ENCODE measurements at regions not wholly inside any gene's neighbourhood (a gene's known extent, or its start where the extent isn't known, plus 50 kb on each side); places are given as distances from the start of the nearest gene placed in this dataset.

GRCh38 chr4:159515314-159516025, 412.6 kb downstream of the RAPGEF2 start:
- Histone ChIP-seq H3K9ac (ENCODE audit: insufficient read depth in 1 of 2, low read length in 2 of 2) (no peak overlapping the region), H3K27ac (ENCODE audit: low read depth in 1 of 2, low read length in 1 of 2) (no peak overlapping the region), H3K4me3 (no peak overlapping the region), H3K27me3 (ENCODE audit: control insufficient read depth in 3 of 3, insufficient read depth in 3 of 3, low read length in 2 of 3) (no peaks in the 10 kb centered on the region), H3K36me3 (ENCODE audit: control insufficient read depth in 4 of 4, insufficient read depth in 4 of 4, low read length in 4 of 4) (no peaks in the 10 kb centered on the region), H3K9me3 (ENCODE audit: control insufficient read depth in 4 of 4, insufficient read depth in 3 of 4, low read length in 3 of 4) (no peaks in the 10 kb centered on the region), H3K4me1 (ENCODE audit: control insufficient read depth in 5 of 5, insufficient read depth in 5 of 5, low read length in 5 of 5) (no peaks in the 10 kb centered on the region)
- DNase-seq (no peak), ATAC-seq (ENCODE audit: insufficient read depth, low FRiP score) (no peak)
- no peak for TF ChIP-seq CTCF (IDR thresholded peaks at IDR 0.05; ENCODE audit: control extremely low read depth, extremely low read depth)
- WGBS, 2 donors, result 88 to 91% methylated on average over 2 of the region's 2 CpGs

DNA sequence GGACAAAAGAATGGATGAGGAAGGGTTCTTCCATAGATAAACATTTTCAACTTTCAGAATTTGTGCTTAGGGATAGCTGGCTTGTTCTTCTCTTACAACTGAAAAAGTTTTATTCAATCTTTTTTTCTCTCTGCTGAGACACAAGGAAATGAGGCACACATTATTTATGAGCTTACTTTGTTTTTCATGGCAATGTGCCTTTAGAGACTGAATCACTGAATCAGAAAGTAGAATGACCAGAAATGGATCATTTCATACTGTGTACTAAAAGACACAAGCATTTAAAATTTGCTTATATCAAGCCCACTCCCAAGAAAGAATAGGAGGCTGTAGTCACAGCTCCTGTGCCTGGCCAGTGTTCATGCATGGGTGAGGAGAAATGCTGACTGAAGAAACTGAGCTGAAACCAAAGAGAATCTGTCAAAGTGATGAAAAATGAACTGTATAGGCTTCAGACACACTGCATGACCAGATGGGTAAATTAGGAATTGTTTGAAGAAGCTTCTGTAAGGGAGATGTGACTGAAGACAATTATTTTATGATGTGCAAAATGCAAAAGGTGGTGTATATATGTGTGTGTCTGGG, 413.8 kb downstream of the RAPGEF2 start:
- Histone ChIP-seq H3K27ac (ENCODE audit: low read depth in 1 of 2, low read length in 1 of 2) (no peak overlapping the region), H3K9me3 (ENCODE audit: control insufficient read depth in 4 of 4, insufficient read depth in 3 of 4, low read length in 3 of 4) (no peaks in the 10 kb centered on the region), H3K27me3 (ENCODE audit: control insufficient read depth in 3 of 3, insufficient read depth in 3 of 3, low read length in 2 of 3) (no peaks in the 10 kb centered on the region), H3K36me3 (ENCODE audit: control insufficient read depth in 4 of 4, insufficient read depth in 4 of 4, low read length in 4 of 4) (no peaks in the 10 kb centered on the region), H3K4me1 (ENCODE audit: control insufficient read depth in 5 of 5, insufficient read depth in 5 of 5, low read length in 5 of 5) (no peaks in the 10 kb centered on the region), H3K9ac (ENCODE audit: insufficient read depth in 1 of 2, low read length in 2 of 2) (no peak overlapping the region), H3K4me3 (no peak overlapping the region)
- TF ChIP-seq CTCF (IDR thresholded peaks at IDR 0.05; ENCODE audit: control extremely low read depth, extremely low read depth), result no peak
- DNase-seq (no peak), ATAC-seq (ENCODE audit: insufficient read depth, low FRiP score) (no peak)

DNA sequence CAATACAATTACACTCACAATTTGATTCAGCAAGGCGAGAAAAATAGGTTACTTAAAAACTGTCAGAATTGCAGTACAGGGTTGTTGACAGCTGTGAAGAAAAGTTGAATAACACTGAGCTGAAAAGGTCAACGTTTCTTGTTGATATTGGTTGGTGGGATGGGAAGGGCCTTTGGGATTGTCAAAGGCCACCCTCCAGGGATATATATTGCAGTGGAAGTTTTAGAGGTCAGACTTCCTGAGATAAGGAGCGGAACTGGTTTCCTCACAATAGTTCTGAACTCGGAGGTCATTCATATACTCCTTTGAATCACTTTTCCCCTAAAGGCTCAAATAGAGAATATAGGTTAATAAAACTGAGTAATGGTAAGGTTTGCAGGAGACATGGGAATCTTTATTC, 417.2 kb downstream of the RAPGEF2 start:
- H3K9ac ChIP-seq (ENCODE audit: insufficient read depth in 1 of 2, low read length in 2 of 2), result no peak overlapping the region
- no peaks in the 10 kb centered on the region for H3K4me1 ChIP-seq (ENCODE audit: control insufficient read depth in 5 of 5, insufficient read depth in 5 of 5, low read length in 5 of 5)
- TF ChIP-seq CTCF (IDR thresholded peaks at IDR 0.05; ENCODE audit: control extremely low read depth, extremely low read depth), result no peak
- H3K27ac ChIP-seq (ENCODE audit: low read depth in 1 of 2, low read length in 1 of 2), result no peak overlapping the region
- H3K27me3 ChIP-seq (ENCODE audit: control insufficient read depth in 3 of 3, insufficient read depth in 3 of 3, low read length in 2 of 3), result no peaks in the 10 kb centered on the region
- ATAC-seq (ENCODE audit: insufficient read depth, low FRiP score) (no peak), DNase-seq (no peak)
- 35 to 44% methylated on average over 4 of the region's 4 CpGs for WGBS, 2 donors
- no peaks in the 10 kb centered on the region for H3K36me3 ChIP-seq (ENCODE audit: control insufficient read depth in 4 of 4, insufficient read depth in 4 of 4, low read length in 4 of 4)
- no peaks in the 10 kb centered on the region for H3K9me3 ChIP-seq (ENCODE audit: control insufficient read depth in 4 of 4, insufficient read depth in 3 of 4, low read length in 3 of 4)
- H3K4me3 ChIP-seq, result no peak overlapping the region

Data from lung (tissue), 11 donors.